Embryonic facial prominence (tissue), 1 donor: ENCODE measurements at regions not wholly inside any gene's neighbourhood (a gene's known extent, or its start where the extent isn't known, plus 50 kb on each side); places are given as distances from the start of the nearest gene placed in this dataset.
A peak's percentile ranks its signal among the peaks of the same experiment; 100 is the strongest.

Experiments used
- DNase-seq: peaks from one replicate; pipeline ENCODE4 v3.0.0-alpha.2; 2016; ENCODE audit errors: extremely low spot score

GRCh38 chr11:95585069-95585751, 204.4 kb downstream of the FAM76B start:
- no peak for DNase-seq

GRCh38 chr11:95584589-95584988, 205.0 kb downstream of the FAM76B start:
- no peak for DNase-seq

GRCh38 chr11:95584180-95584579, 205.4 kb downstream of the FAM76B start:
- no peak for DNase-seq

GRCh38 chr11:95577716-95578460, 211.7 kb downstream of the FAM76B start:
- no peak for DNase-seq

GRCh38 chr11:95576146-95576845, 213.3 kb downstream of the FAM76B start:
- DNase-seq = no peak

- no peak for DNase-seq
These were observed 214.1 kb downstream of the FAM76B start for GRCh38 chr11:95575517-95575916.

GRCh38 chr11:95571718-95572260, 217.8 kb downstream of the FAM76B start:
- DNase-seq = no peak

- DNase-seq = no peak
These were observed 218.7 kb downstream of the FAM76B start for GRCh38 chr11:95570845-95571244.

- no peak for DNase-seq
These were observed 220.4 kb downstream of the FAM76B start for GRCh38 chr11:95569207-95569606.

GRCh38 chr11:95568281-95568680, 221.3 kb downstream of the FAM76B start:
- no peak for DNase-seq

- DNase-seq = no peak
These were observed 221.9 kb downstream of the FAM76B start for GRCh38 chr11:95567685-95568084.

GRCh38 chr11:95566211-95566610, 223.4 kb downstream of the FAM76B start:
- no peak for DNase-seq

- DNase-seq = no peak
These were observed 223.8 kb downstream of the FAM76B start for GRCh38 chr11:95565724-95566141.

- no peak for DNase-seq
These were observed 225.7 kb downstream of the FAM76B start for GRCh38 chr11:95563859-95564258.

- DNase-seq = no peak
These were observed 226.4 kb downstream of the FAM76B start for GRCh38 chr11:95563173-95563572.

GRCh38 chr11:95562196-95562921, 227.2 kb downstream of the FAM76B start:
- no peak for DNase-seq

GRCh38 chr11:95559899-95560298, 229.7 kb downstream of the FAM76B start:
- DNase-seq = no peak

- DNase-seq = no peak
These were observed 232.2 kb downstream of the FAM76B start for GRCh38 chr11:95557376-95557775.

- peak; percentile 51 for DNase-seq
These were observed 233.0 kb downstream of the FAM76B start for GRCh38 chr11:95556342-95557163.

GRCh38 chr11:95556011-95556341, 233.6 kb downstream of the FAM76B start:
- DNase-seq = no peak

- no peak for DNase-seq
These were observed 234.7 kb downstream of the FAM76B start for GRCh38 chr11:95554911-95555310.
